ENCODE measurements at regions not wholly inside any gene's neighbourhood (a gene's known extent, or its start where the extent isn't known, plus 50 kb on each side); places are given as distances from the start of the nearest gene placed in this dataset.

DNA sequence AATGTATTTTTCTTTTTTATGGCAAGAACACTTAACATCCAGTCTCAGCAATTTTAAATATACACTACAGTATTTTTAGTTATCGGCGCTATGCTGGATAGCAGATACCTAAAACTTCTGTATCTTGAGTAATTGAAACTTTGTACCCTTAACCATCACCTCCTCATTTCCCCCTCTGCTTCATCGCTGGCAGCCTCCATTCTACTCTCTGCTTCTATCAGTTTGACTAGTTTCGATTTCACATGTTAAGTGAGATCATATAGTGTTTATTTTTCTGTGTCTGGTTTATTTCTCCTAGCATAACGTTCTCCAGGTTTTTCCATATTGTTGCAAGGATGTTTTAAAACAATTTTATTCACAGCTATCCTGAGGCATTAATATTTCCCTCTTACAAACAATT, 340.8 kb upstream of the SLC10A2 start:
- TF ChIP-seq POLR2A (IDR thresholded peaks at IDR 0.05; ENCODE audit: low read depth): no peak
- TF ChIP-seq, protein P1, sequence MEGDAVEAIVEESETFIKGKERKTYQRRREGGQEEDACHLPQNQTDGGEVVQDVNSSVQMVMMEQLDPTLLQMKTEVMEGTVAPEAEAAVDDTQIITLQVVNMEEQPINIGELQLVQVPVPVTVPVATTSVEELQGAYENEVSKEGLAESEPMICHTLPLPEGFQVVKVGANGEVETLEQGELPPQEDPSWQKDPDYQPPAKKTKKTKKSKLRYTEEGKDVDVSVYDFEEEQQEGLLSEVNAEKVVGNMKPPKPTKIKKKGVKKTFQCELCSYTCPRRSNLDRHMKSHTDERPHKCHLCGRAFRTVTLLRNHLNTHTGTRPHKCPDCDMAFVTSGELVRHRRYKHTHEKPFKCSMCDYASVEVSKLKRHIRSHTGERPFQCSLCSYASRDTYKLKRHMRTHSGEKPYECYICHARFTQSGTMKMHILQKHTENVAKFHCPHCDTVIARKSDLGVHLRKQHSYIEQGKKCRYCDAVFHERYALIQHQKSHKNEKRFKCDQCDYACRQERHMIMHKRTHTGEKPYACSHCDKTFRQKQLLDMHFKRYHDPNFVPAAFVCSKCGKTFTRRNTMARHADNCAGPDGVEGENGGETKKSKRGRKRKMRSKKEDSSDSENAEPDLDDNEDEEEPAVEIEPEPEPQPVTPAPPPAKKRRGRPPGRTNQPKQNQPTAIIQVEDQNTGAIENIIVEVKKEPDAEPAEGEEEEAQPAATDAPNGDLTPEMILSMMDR (IDR thresholded peaks at IDR 0.05): no peak

All from esophagus muscularis mucosa (tissue), 3 donors.